ENCODE measurements at regions not wholly inside any gene's neighbourhood (a gene's known extent, or its start where the extent isn't known, plus 50 kb on each side); places are given as distances from the start of the nearest gene placed in this dataset.

DNA sequence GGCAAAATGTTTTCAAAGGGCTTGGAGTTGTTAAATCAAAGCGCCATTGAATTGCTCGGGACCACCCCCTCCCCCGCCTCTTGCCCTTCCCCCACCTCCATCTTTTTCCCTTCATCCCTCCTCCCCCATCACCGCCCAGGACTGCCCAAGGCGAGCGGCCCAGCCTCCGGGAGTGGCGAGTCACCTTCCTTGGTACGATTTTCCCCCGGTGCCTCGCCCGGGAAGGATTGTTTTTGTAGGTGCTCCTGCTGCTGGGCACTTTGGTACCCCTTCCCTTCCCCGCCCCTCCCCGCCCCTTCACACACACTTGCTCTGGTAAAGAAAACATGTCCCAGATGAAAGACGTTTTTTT is 61.2 kb downstream of the TMEM174 start:
- no peak for TF ChIP-seq CTCF (conservative IDR thresholded peaks at IDR 0.05; ENCODE audit: low read depth, low read length)
- TF ChIP-seq EZH2 (IDR thresholded peaks at IDR 0.05; ENCODE audit: borderline replicate concordance, low read depth, low read length, poor library complexity, severe bottlenecking): no peak

Data from A673 (cell line).